ENCODE measurements at regions not wholly inside any gene's neighbourhood (a gene's known extent, or its start where the extent isn't known, plus 50 kb on each side); places are given as distances from the start of the nearest gene placed in this dataset.
"Not testable (repeated sequence)": the region's sequence is repeated elsewhere in the genome, so short reads cannot be mapped to it uniquely, and the experiment has no call there.

DNA sequence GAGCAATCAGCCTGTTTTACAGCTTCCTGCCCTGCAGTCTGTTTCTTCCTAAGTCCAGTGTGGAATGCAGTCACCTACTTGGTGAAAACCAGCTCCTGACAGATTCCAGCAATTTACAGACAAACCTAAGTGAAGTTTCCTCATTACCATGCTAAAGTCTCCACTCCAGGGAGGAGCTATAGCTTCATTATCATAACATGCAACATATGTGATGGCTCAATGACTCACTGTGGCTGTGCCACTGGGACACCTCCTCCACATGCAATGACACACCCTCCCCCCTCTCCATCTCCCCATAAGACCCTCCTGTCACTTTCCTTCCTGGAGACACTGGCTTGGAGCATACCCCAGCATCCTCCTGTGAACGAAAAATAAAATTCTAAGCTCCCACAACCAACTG is 125.2 kb downstream of the MAP3K21 start:
- H3K27me3 ChIP-seq = no peaks in the 10 kb centered on the region
- H3K4me2 ChIP-seq = no peak overlapping the region
- no peaks in the 10 kb centered on the region for H4K20me1 ChIP-seq
- H3K9ac ChIP-seq = no peak overlapping the region
- peaks cover 0 to 11% (median 0%) of the 10 kb centered on the region in 11 experiments; a peak in 6 of 22 replicates for H3K9me3 ChIP-seq (replicated peaks in 1 of 11)
- H3K4me1 ChIP-seq = no peaks in the 10 kb centered on the region
- H3K4me3 ChIP-seq = no peak overlapping the region
- no peak for TF ChIP-seq Cebpa-rat (IDR thresholded peaks at IDR 0.05)
- H3K27ac ChIP-seq = no peak overlapping the region
- no peaks in the 10 kb centered on the region for H3K36me3 ChIP-seq

- Histone ChIP-seq H3K9ac (no peak overlapping the region), H3K4me3 (no peak overlapping the region), H3K4me1 (no peaks in the 10 kb centered on the region), H3K36me3 (no peaks in the 10 kb centered on the region), H3K9me3 (replicated peaks in 1 of 11) (peaks cover 0 to 11% (median 0%) of the 10 kb centered on the region in 11 experiments; a peak in 6 of 22 replicates), H3K4me2 (no peak overlapping the region), H4K20me1 (no peaks in the 10 kb centered on the region), H3K27me3 (no peaks in the 10 kb centered on the region), H3K27ac (no peak overlapping the region)
- TF ChIP-seq Cebpa-rat (IDR thresholded peaks at IDR 0.05) = no peak
These were observed 126.1 kb downstream of the MAP3K21 start for GRCh38 chr1:233453433-233454200.

GRCh38 chr1:233459470-233459945 is 132.0 kb downstream of the MAP3K21 start:
- no peaks in the 10 kb centered on the region for H3K27me3 ChIP-seq
- no peak overlapping the region for H3K27ac ChIP-seq
- H3K9me3 ChIP-seq (replicated peaks in 1 of 11) = no peaks in the 10 kb centered on the region
- no peaks in the 10 kb centered on the region for H4K20me1 ChIP-seq
- no peaks in the 10 kb centered on the region for H3K4me1 ChIP-seq
- no peak overlapping the region for H3K9ac ChIP-seq
- no peak overlapping the region for H3K4me2 ChIP-seq
- no peak overlapping the region for H3K4me3 ChIP-seq
- H3K36me3 ChIP-seq = no peaks in the 10 kb centered on the region
- no peak for TF ChIP-seq Cebpa-rat (IDR thresholded peaks at IDR 0.05)

DNA sequence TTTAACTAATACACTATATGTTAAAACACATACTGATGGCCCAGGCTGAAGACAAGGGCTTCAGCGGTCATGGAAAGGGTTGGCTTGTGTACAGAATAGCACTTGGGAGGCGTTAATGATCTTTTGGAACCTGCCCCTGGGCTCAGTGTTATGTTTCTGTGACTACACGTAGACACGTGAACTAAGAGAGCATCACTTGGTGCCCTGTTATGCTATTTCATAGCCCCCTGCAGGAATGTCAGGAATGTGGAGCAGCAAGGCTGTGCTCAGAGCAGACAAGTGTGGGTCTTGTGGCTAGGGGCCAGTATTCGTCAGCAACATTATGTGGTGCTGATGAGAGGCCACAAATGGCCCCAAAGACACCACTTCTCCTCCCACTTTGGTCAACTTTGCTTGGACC is 132.4 kb downstream of the MAP3K21 start:
- no peaks in the 10 kb centered on the region for H3K27me3 ChIP-seq
- H3K9ac ChIP-seq = no peak overlapping the region
- no peak overlapping the region for H3K4me3 ChIP-seq
- H3K27ac ChIP-seq = no peak overlapping the region
- H3K36me3 ChIP-seq = no peaks in the 10 kb centered on the region
- no peaks in the 10 kb centered on the region for H4K20me1 ChIP-seq
- H3K9me3 ChIP-seq (replicated peaks in 1 of 11) = peaks cover 0 to 5% (median under 1%) of the 10 kb centered on the region in 11 experiments; a peak in 7 of 22 replicates
- TF ChIP-seq Cebpa-rat (IDR thresholded peaks at IDR 0.05) = no peak
- H3K4me2 ChIP-seq = no peak overlapping the region
- no peaks in the 10 kb centered on the region for H3K4me1 ChIP-seq

DNA sequence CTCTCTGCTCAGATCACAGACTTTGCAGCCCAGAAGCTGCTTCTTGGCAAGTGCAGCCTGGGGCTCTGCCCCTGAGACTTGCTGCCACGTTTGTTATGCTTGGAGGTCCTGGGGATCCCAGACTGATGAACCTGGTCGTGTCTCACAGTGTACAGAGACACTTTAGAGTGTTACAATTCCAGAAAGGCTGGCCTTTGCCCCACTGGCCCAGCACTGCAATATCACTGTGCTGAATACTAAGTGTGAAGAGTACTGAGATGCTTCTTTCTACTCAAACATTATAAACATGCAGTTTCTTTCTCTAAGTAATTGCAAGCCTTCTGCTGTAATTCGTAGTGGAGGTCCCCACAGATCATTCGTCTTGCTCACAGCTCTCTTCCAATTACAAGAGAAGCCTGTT is 133.2 kb downstream of the MAP3K21 start:
- no peaks in the 10 kb centered on the region for H3K4me1 ChIP-seq
- H3K27me3 ChIP-seq = no peaks in the 10 kb centered on the region
- TF ChIP-seq Cebpa-rat (IDR thresholded peaks at IDR 0.05) = no peak
- no peak overlapping the region for H3K4me2 ChIP-seq
- H3K9ac ChIP-seq = no peak overlapping the region
- H4K20me1 ChIP-seq = no peaks in the 10 kb centered on the region
- H3K36me3 ChIP-seq = no peaks in the 10 kb centered on the region
- no peak overlapping the region for H3K4me3 ChIP-seq
- H3K9me3 ChIP-seq (replicated peaks in 1 of 11) = peaks cover 7 to 12% (median 8%) of the 10 kb centered on the region in 11 experiments; a peak in 21 of 22 replicates
- H3K27ac ChIP-seq = no peak overlapping the region

DNA sequence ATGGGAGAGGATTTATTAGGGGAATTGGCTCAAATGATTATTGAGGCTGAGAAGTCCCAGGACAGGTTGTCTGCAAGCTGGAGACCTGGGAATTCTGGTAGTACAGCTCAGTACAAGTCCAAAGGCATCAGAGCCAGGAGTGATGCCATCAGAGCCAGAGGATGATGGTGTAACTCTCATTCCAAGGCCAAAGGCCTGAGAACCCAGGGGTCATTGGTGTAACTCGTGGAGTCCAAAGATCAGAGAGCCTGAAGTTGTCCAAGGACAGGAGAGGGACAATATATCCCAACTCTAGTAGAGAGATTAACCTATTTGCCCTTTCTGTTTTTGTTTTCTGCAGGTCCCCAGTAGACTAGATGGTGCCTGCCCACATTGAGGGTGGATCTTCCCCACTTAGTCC is 134.3 kb downstream of the MAP3K21 start:
- no peaks in the 10 kb centered on the region for H3K4me1 ChIP-seq
- no peaks in the 10 kb centered on the region for H4K20me1 ChIP-seq
- no peaks in the 10 kb centered on the region for H3K36me3 ChIP-seq
- no peak overlapping the region for H3K4me3 ChIP-seq
- H3K4me2 ChIP-seq = no peak overlapping the region
- no peaks in the 10 kb centered on the region for H3K27me3 ChIP-seq
- peaks cover 12 to 19% (median 14%) of the 10 kb centered on the region in 11 experiments; a peak in 21 of 22 replicates for H3K9me3 ChIP-seq (replicated peaks in 1 of 11)
- H3K9ac ChIP-seq = no peak overlapping the region
- H3K27ac ChIP-seq = no peak overlapping the region
- no peak for TF ChIP-seq Cebpa-rat (IDR thresholded peaks at IDR 0.05)

DNA sequence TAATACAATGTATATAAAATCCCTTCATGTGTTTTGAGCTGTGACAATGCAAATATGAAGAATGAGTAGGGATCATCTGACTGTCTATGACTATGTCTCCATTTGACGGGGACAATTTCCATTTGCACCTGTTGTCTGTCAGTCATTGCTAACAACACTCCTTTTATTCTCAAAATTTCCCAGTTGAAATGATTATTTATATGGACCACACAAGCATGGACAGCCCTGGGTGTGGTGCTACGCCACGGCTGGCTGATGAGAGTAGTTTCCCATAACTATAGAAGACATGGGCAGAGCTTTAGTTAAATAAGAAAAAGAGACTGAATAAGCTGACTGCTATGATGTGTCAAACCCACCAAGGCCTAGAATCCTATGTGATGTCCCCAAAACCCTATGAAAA is 135.8 kb downstream of the MAP3K21 start:
- Histone ChIP-seq H3K9me3 (replicated peaks in 1 of 11) (peaks cover 12 to 19% (median 14%) of the 10 kb centered on the region in 11 experiments; a peak in 21 of 22 replicates), H3K4me2 (no peak overlapping the region), H4K20me1 (no peaks in the 10 kb centered on the region), H3K9ac (no peak overlapping the region), H3K4me1 (no peaks in the 10 kb centered on the region), H3K27me3 (no peaks in the 10 kb centered on the region), H3K27ac (no peak overlapping the region), H3K4me3 (no peak overlapping the region), H3K36me3 (no peaks in the 10 kb centered on the region)
- TF ChIP-seq Cebpa-rat (IDR thresholded peaks at IDR 0.05) = no peak

DNA sequence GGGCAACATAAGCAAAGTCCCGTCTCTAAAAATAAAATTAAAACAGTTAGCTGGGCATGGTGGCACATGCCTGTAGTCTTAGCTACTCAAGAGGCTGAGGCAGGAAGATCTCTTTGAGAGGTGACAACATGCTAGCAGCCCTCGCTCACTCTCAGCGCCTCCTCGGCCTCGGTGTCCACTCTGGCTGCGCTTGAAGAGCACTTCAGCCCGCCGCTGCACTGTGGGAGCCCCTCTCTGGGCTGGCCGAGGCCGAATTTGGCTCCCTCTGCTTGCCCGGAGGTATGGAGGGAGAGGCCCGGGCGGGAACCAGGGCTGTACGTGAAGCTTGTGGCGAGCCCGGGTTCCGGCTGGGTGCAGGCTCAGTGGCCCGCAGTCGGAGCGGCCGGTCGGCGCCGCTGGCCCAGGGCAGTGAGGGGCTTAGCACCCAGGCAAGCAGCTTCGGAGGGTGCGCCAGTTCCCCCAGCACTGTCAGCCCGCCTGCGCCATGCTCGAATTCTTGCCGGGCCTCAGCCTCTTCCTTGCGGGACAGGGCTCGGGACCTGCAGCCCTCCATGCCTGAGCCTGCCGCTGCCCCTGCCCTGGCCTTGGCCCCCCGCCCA is 138.3 kb downstream of the MAP3K21 start:
- Histone ChIP-seq H3K9me3 (replicated peaks in 1 of 11) (peaks cover 12 to 19% (median 14%) of the 10 kb centered on the region in 11 experiments; a peak in 21 of 22 replicates), H4K20me1 (no peaks in the 10 kb centered on the region), H3K4me2 (no peak overlapping the region), H3K27ac (no peak overlapping the region), H3K9ac (no peak overlapping the region), H3K27me3 (no peaks in the 10 kb centered on the region), H3K4me3 (no peak overlapping the region), H3K4me1 (no peaks in the 10 kb centered on the region), H3K36me3 (no peaks in the 10 kb centered on the region)
- TF ChIP-seq Cebpa-rat (IDR thresholded peaks at IDR 0.05) = no peak

- Histone ChIP-seq H3K36me3 (no peaks in the 10 kb centered on the region), H4K20me1 (no peaks in the 10 kb centered on the region), H3K27ac (no peak overlapping the region), H3K27me3 (no peaks in the 10 kb centered on the region), H3K9ac (no peak overlapping the region), H3K4me1 (peaks cover 0 to 10% (median 0%) of the 10 kb centered on the region in 10 experiments; a peak in 1 of 20 replicates), H3K4me2 (no peak overlapping the region), H3K9me3 (replicated peaks in 1 of 11) (peaks cover 2 to 8% (median 3%) of the 10 kb centered on the region in 11 experiments; a peak in 21 of 22 replicates), H3K4me3 (no peak overlapping the region)
- no peak for TF ChIP-seq Cebpa-rat (IDR thresholded peaks at IDR 0.05)
These were observed 143.0 kb upstream of the KCNK1 start for GRCh38 chr1:233470741-233471499.

- H4K20me1 ChIP-seq; H3K4me2 ChIP-seq; H3K9me3 ChIP-seq (replicated peaks in 1 of 11); H3K27me3 ChIP-seq; H3K4me3 ChIP-seq; H3K9ac ChIP-seq; H3K27ac ChIP-seq; H3K36me3 ChIP-seq: not testable (repeated sequence)
- peaks cover 0 to 16% (median 0%) of the 10 kb centered on the region in 10 experiments; a peak in 3 of 20 replicates for H3K4me1 ChIP-seq
These were observed 142.1 kb upstream of the KCNK1 start for GRCh38 chr1:233471851-233472250.

DNA sequence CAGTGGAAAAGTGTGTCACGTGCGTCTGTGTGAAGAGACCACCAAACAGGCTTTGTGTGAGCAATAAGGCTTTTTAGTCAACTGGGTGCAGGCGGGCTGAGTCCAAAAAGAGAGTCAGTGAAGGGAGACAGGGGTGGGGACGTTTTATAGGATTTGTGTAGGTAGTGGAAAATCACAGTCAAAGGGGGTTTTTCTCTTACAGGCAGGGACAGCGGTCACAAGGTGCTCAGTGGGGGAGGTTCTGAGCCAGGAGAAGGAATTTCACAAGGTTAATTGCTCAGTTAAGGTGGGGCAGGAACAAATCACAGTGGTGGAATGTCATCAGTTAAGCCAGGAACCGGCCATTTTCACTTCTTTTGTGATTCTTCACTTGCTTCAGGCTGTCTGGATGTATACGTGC is 141.1 kb upstream of the KCNK1 start:
- H4K20me1 ChIP-seq; H3K9me3 ChIP-seq (replicated peaks in 1 of 11); H3K27me3 ChIP-seq; H3K27ac ChIP-seq; H3K9ac ChIP-seq; H3K4me3 ChIP-seq; H3K4me2 ChIP-seq; H3K36me3 ChIP-seq: not testable (repeated sequence)
- peaks cover 0 to 24% (median 0%) of the 10 kb centered on the region in 10 experiments; a peak in 3 of 20 replicates for H3K4me1 ChIP-seq
